ENCODE measurements at regions not wholly inside any gene's neighbourhood (a gene's known extent, or its start where the extent isn't known, plus 50 kb on each side); places are given as distances from the start of the nearest gene placed in this dataset.

DNA sequence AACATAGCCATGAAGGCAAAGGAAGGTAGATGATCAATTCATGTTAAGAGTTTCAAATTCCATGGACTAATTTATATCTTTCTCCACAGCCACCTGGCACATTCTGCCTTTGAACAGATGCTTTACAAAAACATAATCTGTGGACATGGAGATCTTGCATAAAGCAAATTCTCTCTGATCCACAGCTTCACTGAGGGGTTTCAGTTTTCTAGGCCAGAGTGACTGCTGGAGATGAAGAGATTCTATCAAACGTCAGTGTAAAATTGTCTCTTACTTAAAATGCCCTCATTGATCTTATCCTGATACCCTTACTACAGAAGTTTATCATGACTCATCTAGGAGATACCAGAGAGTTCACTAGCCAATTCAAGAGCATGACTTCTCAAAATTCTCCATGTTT is 291.6 kb downstream of the DAD1 start:
- no peak for DNase-seq
- Mint-ChIP-seq H3K27me3 (ENCODE audit: unreplicated experiment) (peaks cover 14% of the 10 kb centered on the region), H3K36me3 (ENCODE audit: insufficient read depth, unreplicated experiment) (no peaks in the 10 kb centered on the region), H3K4me1 (ENCODE audit: low read depth, unreplicated experiment) (peaks cover 23% of the 10 kb centered on the region), H3K4me3 (ENCODE audit: low read depth, unreplicated experiment) (no peak overlapping the region), H3K27ac (ENCODE audit: unreplicated experiment) (no peak overlapping the region), H3K9me3 (ENCODE audit: low read depth, unreplicated experiment) (no peaks in the 10 kb centered on the region)
- TF ChIP-seq, protein P1, sequence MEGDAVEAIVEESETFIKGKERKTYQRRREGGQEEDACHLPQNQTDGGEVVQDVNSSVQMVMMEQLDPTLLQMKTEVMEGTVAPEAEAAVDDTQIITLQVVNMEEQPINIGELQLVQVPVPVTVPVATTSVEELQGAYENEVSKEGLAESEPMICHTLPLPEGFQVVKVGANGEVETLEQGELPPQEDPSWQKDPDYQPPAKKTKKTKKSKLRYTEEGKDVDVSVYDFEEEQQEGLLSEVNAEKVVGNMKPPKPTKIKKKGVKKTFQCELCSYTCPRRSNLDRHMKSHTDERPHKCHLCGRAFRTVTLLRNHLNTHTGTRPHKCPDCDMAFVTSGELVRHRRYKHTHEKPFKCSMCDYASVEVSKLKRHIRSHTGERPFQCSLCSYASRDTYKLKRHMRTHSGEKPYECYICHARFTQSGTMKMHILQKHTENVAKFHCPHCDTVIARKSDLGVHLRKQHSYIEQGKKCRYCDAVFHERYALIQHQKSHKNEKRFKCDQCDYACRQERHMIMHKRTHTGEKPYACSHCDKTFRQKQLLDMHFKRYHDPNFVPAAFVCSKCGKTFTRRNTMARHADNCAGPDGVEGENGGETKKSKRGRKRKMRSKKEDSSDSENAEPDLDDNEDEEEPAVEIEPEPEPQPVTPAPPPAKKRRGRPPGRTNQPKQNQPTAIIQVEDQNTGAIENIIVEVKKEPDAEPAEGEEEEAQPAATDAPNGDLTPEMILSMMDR (IDR thresholded peaks at IDR 0.05; ENCODE audit: unreplicated experiment), result no peak
- CTCF ChIA-PET, result no interaction called here
- no TSS peak for BruUV-seq (replicated peaks)
- intact Hi-C loops (cut with micrococcal nuclease; ENCODE audit: unreplicated experiment), result loop anchor here (2.0 to 5.0 kb wide), 2 partner anchors 33 to 70 kb away; no protein-coding TSS in a partner anchor

DNA sequence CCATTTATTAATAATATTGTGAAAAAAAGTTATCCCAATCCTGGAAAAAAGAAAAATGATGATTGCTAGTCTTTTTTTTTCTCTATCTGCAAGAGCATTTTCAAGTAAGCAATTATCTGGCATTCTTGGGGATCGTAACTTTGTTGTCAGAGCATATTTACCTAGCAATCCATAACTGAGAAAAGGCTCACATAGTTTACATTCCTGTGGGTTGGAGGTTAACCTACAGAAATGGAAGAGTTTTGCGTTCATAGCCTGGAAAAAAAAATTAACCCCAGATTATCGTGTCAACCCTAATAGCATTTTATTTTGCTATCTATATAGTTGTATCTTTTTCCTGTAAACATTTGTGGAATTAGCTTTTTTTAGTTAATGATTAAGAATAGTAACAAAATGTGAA is 292.3 kb downstream of the DAD1 start:
- Mint-ChIP-seq H3K4me1 (ENCODE audit: low read depth, unreplicated experiment) (peaks cover 23% of the 10 kb centered on the region), H3K4me3 (ENCODE audit: low read depth, unreplicated experiment) (no peak overlapping the region), H3K27ac (ENCODE audit: unreplicated experiment) (no peak overlapping the region), H3K9me3 (ENCODE audit: low read depth, unreplicated experiment) (no peaks in the 10 kb centered on the region), H3K27me3 (ENCODE audit: unreplicated experiment) (peaks cover 14% of the 10 kb centered on the region), H3K36me3 (ENCODE audit: insufficient read depth, unreplicated experiment) (no peaks in the 10 kb centered on the region)
- peak; percentile 42 for DNase-seq
- BruUV-seq (replicated peaks), result no TSS peak
- TF ChIP-seq, protein P1 (IDR thresholded peaks at IDR 0.05; ENCODE audit: unreplicated experiment), result no peak
- intact Hi-C loops (cut with micrococcal nuclease; ENCODE audit: unreplicated experiment), result loop anchor here (2.0 to 5.0 kb wide), 2 partner anchors 32 to 69 kb away; no protein-coding TSS in a partner anchor
- CTCF ChIA-PET, result no interaction called here

DNA sequence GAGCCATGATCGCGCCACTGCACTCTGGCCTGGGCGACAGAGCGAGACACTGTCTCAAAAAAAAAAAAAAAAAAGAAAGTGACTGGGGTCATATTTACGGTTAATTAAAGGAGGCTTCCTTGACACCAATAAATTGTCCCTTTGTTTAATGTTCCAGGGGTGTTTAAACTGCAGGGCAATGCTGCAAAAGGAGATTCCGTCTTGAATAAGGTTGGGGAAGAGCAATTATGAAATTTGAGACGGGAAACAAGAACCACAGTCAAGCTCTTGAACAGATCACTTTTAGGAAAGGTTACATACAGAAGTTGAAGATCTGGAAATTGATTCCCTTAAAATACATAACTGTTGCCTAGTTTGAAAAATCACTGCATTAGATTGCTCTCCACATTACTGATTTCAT is 292.9 kb downstream of the DAD1 start:
- no peak overlapping the region for H3K4me3 Mint-ChIP-seq (ENCODE audit: low read depth, unreplicated experiment)
- DNase-seq, result no peak
- CTCF ChIA-PET, result no interaction called here
- BruUV-seq (replicated peaks), result no TSS peak
- no peaks in the 10 kb centered on the region for H3K36me3 Mint-ChIP-seq (ENCODE audit: insufficient read depth, unreplicated experiment)
- H3K4me1 Mint-ChIP-seq (ENCODE audit: low read depth, unreplicated experiment), result peaks cover 23% of the 10 kb centered on the region
- H3K27me3 Mint-ChIP-seq (ENCODE audit: unreplicated experiment), result peaks cover 14% of the 10 kb centered on the region
- TF ChIP-seq, protein P1 (IDR thresholded peaks at IDR 0.05; ENCODE audit: unreplicated experiment), result no peak
- no peaks in the 10 kb centered on the region for H3K9me3 Mint-ChIP-seq (ENCODE audit: low read depth, unreplicated experiment)
- H3K27ac Mint-ChIP-seq (ENCODE audit: unreplicated experiment), result no peak overlapping the region
- intact Hi-C loops (cut with micrococcal nuclease; ENCODE audit: unreplicated experiment), result loop anchor here (2.0 to 5.0 kb wide), 2 partner anchors 31 to 69 kb away; no protein-coding TSS in a partner anchor

DNA sequence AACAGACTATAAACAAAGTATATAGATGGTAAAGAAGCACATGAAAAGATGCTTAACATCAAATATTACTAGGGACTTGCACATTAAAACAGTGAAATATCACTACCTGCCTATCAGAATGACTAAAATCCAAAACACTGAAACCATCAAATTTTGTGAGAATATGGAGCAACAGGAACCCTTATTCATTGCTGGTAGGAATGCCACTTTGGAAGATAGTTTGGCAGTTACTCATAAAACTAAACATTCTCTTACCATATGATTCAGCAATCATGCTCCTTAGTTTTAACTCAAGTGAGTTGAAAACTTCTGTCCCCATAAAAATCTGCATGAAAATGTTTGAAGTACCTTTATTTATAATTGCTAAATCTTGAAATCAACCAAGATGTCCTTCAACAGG is 297.6 kb downstream of the DAD1 start:
- Mint-ChIP-seq H3K36me3 (ENCODE audit: insufficient read depth, unreplicated experiment) (no peaks in the 10 kb centered on the region), H3K9me3 (ENCODE audit: low read depth, unreplicated experiment) (no peaks in the 10 kb centered on the region), H3K27me3 (ENCODE audit: unreplicated experiment) (no peaks in the 10 kb centered on the region), H3K27ac (ENCODE audit: unreplicated experiment) (no peak overlapping the region), H3K4me3 (ENCODE audit: low read depth, unreplicated experiment) (no peak overlapping the region), H3K4me1 (ENCODE audit: low read depth, unreplicated experiment) (peaks cover 43% of the 10 kb centered on the region)
- intact Hi-C loops (cut with micrococcal nuclease; ENCODE audit: unreplicated experiment), result no loop called here
- TF ChIP-seq, protein P1 (IDR thresholded peaks at IDR 0.05; ENCODE audit: unreplicated experiment), result no peak
- no peak for DNase-seq
- CTCF ChIA-PET, result no interaction called here
- no TSS peak for BruUV-seq (replicated peaks)

Measured in Calu3 (cell line).